ENCODE measurements at regions not wholly inside any gene's neighbourhood (a gene's known extent, or its start where the extent isn't known, plus 50 kb on each side); places are given as distances from the start of the nearest gene placed in this dataset.
A peak's percentile ranks its signal among the peaks of the same experiment; 100 is the strongest.

GRCh38 chr6:163956571-163957407 is 542.3 kb downstream of the QKI start:
- in situ Hi-C loops (cut with MboI) = loop anchor here (5.0 to 10.0 kb wide), 2 partner anchors 524 to 772 kb away; no protein-coding TSS in a partner anchor
- TF ChIP-seq BMI1 (IDR thresholded peaks at IDR 0.05; ENCODE audit: low read length) (peak; percentile 54), ZNF639 (CRISPR knock-in tag; conservative IDR thresholded peaks at IDR 0.05 in 1 of 2, IDR thresholded peaks at IDR 0.05 in 1 of 2) (no peak), NR2C2 (CRISPR knock-in tag; IDR thresholded peaks at IDR 0.05) (no peak), NR2C2 (tag; IDR thresholded peaks at IDR 0.05) (peak; percentile 65), MAFG (tag; conservative IDR thresholded peaks at IDR 0.05) (no peak), BHLHE40 (IDR thresholded peaks at IDR 0.05; ENCODE audit: low read length) (peak; percentile 32; the same call in 1 of the 2 replicates), TEAD1 (CRISPR knock-in tag; IDR thresholded peaks at IDR 0.05) (0 out of 4 replicates have a peak, but pooled peaks have one; percentile 40 to 45), FOXP1 (CRISPR knock-in tag; IDR thresholded peaks at IDR 0.05) (no peak), RB1 (IDR thresholded peaks at IDR 0.05; ENCODE audit: low read depth) (peak; percentile 34; the same call in 1 of the 2 replicates), HMBOX1 (IDR thresholded peaks at IDR 0.05) (peak; percentile 57; the same call in 1 of the 2 replicates), ZFP36 (IDR thresholded peaks at IDR 0.05; ENCODE audit: low read depth, low read length, partially characterized antibody) (peak; percentile 17), MAFF (IDR thresholded peaks at IDR 0.05; ENCODE audit: low read length) (0 out of 2 replicates have a peak, but pooled peaks have one; percentile 1), ZNF134 (CRISPR knock-in tag; conservative IDR thresholded peaks at IDR 0.05) (0 out of 2 replicates have a peak, but pooled peaks have one; percentile 34), TEAD4 (IDR thresholded peaks at IDR 0.05; ENCODE audit: low read length) (peak; percentile 36), TEAD4 (CRISPR knock-in tag; IDR thresholded peaks at IDR 0.05; ENCODE audit: borderline replicate concordance) (no peak), ZNF24 (IDR thresholded peaks at IDR 0.05) (peak; percentile 61), ZNF384 (IDR thresholded peaks at IDR 0.05; ENCODE audit: low read depth, low read length) (peak; percentile 55), MCM7 (IDR thresholded peaks at IDR 0.05) (no peak), ARID3B (CRISPR knock-in tag; IDR thresholded peaks at IDR 0.05; ENCODE audit: borderline replicate concordance) (no peak)

More at GRCh38 chr6:163956571-163957407, 542.3 kb downstream of the QKI start:
- H3K36me3 ChIP-seq (ENCODE audit: control insufficient read depth, insufficient read depth, low read length) = no peaks in the 10 kb centered on the region
- peak; percentile 99 for ATAC-seq
- BruUV-seq (replicated peaks) = no TSS peak
- no peak overlapping the region for H3K4me3 ChIP-seq
- ChIA-PET CTCF (ENCODE audit: low intra/inter-chr PET ratio) (interaction anchor here (0.6 to 1.4 kb wide), 3 partner anchors 261 to 540 kb away, joined by 3 to 8 read pairs (median 4); no protein-coding TSS in a partner anchor), POLR2A (interaction anchor here (0.6 kb wide), 1 partner anchor 634 kb away, joined by 3 read pairs; no protein-coding TSS in a partner anchor)
- no peaks in the 10 kb centered on the region for H3K9me3 ChIP-seq (replicated peaks; ENCODE audit: control insufficient read depth, insufficient read depth, low read depth, low read length)
- no peaks in the 10 kb centered on the region for H3K4me1 ChIP-seq (replicated peaks in 1 of 2; ENCODE audit: control insufficient read depth in 2 of 2, insufficient read depth in 2 of 2, low read length in 2 of 2)
- no peak overlapping the region for H3K4me2 ChIP-seq (ENCODE audit: insufficient read depth, low read length)
- no peak overlapping the region for H3K9ac ChIP-seq (ENCODE audit: insufficient read depth in 1 of 2, low read depth in 2 of 2, low read length in 2 of 2)
- no peaks in the 10 kb centered on the region for H3K79me2 ChIP-seq (ENCODE audit: control insufficient read depth, insufficient read depth, low read length)
- DNase-seq (ENCODE audit: extremely low read depth in 1 of 4, low spot score in 3 of 4) = peak; percentile 88 to 92 (median 90)
- no peak overlapping the region for H3K27ac ChIP-seq (ENCODE audit: extremely low read depth, low read depth, low read length)
- H4K20me1 ChIP-seq (replicated peaks; ENCODE audit: control insufficient read depth, insufficient read depth, low read length) = no peaks in the 10 kb centered on the region
- peak; percentile 97 for FAIRE-seq
- H3K27me3 ChIP-seq (ENCODE audit: control insufficient read depth in 2 of 2, insufficient read depth in 2 of 2, low read length in 2 of 2) = peaks cover 26 to 36% of the 10 kb centered on the region in 2 experiments
- no peak overlapping the region for H2AFZ ChIP-seq (ENCODE audit: low read depth, low read length)
- no peaks in the 10 kb centered on the region for H3K9me1 ChIP-seq (ENCODE audit: control insufficient read depth, insufficient read depth, low read length)
- 5% methylated on average over 12 of the region's 12 CpGs for WGBS (ENCODE audit: insufficient coverage, low coverage, missing lambda C conversion rate)
- intact Hi-C loops (cut with micrococcal nuclease) = loop anchor here (1.0 to 10.0 kb wide), 8 partner anchors 151 to 1049 kb away; no protein-coding TSS in a partner anchor

All from K562 (cell line).